ENCODE measurements at regions not wholly inside any gene's neighbourhood (a gene's known extent, or its start where the extent isn't known, plus 50 kb on each side); places are given as distances from the start of the nearest gene placed in this dataset.

GRCh38 chr6:66913657-66914056 lies 1206.6 kb upstream of the EYS start:
- no peaks in the 10 kb centered on the region for H3K36me3 ChIP-seq (ENCODE audit: control insufficient read depth, insufficient read depth, low read length)
- H3K9ac ChIP-seq: no peak overlapping the region
- H3K9me3 ChIP-seq (ENCODE audit: control insufficient read depth, low read length): no peaks in the 10 kb centered on the region
- no peak overlapping the region for H2AFZ ChIP-seq
- H3K79me2 ChIP-seq: no peaks in the 10 kb centered on the region
- no peaks in the 10 kb centered on the region for H3K27me3 ChIP-seq (ENCODE audit: control insufficient read depth, insufficient read depth, low read length)
- no peaks in the 10 kb centered on the region for H3K4me1 ChIP-seq
- TF ChIP-seq CTCF (IDR thresholded peaks at IDR 0.05): no peak
- H3K4me2 ChIP-seq (ENCODE audit: low read length): no peak overlapping the region
- no peak overlapping the region for H3K4me3 ChIP-seq (ENCODE audit: low read depth, low read length)
- no peak overlapping the region for H3K27ac ChIP-seq

GRCh38 chr6:66902457-66902856 lies 1195.4 kb upstream of the EYS start:
- Histone ChIP-seq H3K9ac (no peak overlapping the region), H3K4me3 (ENCODE audit: low read depth, low read length) (no peak overlapping the region), H3K4me1 (no peaks in the 10 kb centered on the region), H3K27me3 (ENCODE audit: control insufficient read depth, insufficient read depth, low read length) (no peaks in the 10 kb centered on the region), H2AFZ (no peak overlapping the region), H3K9me3 (ENCODE audit: control insufficient read depth, low read length) (no peaks in the 10 kb centered on the region), H3K27ac (no peak overlapping the region), H3K4me2 (ENCODE audit: low read length) (no peak overlapping the region), H3K36me3 (ENCODE audit: control insufficient read depth, insufficient read depth, low read length) (no peaks in the 10 kb centered on the region), H3K79me2 (no peaks in the 10 kb centered on the region)
- no peak for TF ChIP-seq CTCF (IDR thresholded peaks at IDR 0.05)

GRCh38 chr6:66900133-66901083 lies 1193.4 kb upstream of the EYS start:
- Histone ChIP-seq H3K4me2 (ENCODE audit: low read length) (no peak overlapping the region), H3K4me3 (ENCODE audit: low read depth, low read length) (no peak overlapping the region), H2AFZ (no peak overlapping the region), H3K9ac (no peak overlapping the region), H3K27ac (no peak overlapping the region), H3K36me3 (ENCODE audit: control insufficient read depth, insufficient read depth, low read length) (no peaks in the 10 kb centered on the region), H3K9me3 (ENCODE audit: control insufficient read depth, low read length) (no peaks in the 10 kb centered on the region), H3K4me1 (no peaks in the 10 kb centered on the region), H3K79me2 (no peaks in the 10 kb centered on the region), H3K27me3 (ENCODE audit: control insufficient read depth, insufficient read depth, low read length) (no peaks in the 10 kb centered on the region)
- no peak for TF ChIP-seq CTCF (IDR thresholded peaks at IDR 0.05)

- no peak for TF ChIP-seq CTCF (IDR thresholded peaks at IDR 0.05)
- H3K9me3 ChIP-seq (ENCODE audit: control insufficient read depth, low read length): no peaks in the 10 kb centered on the region
- no peaks in the 10 kb centered on the region for H3K36me3 ChIP-seq (ENCODE audit: control insufficient read depth, insufficient read depth, low read length)
- H3K4me1 ChIP-seq: no peaks in the 10 kb centered on the region
- no peak overlapping the region for H2AFZ ChIP-seq
- no peaks in the 10 kb centered on the region for H3K79me2 ChIP-seq
- no peak overlapping the region for H3K27ac ChIP-seq
- no peak overlapping the region for H3K4me3 ChIP-seq (ENCODE audit: low read depth, low read length)
- H3K4me2 ChIP-seq (ENCODE audit: low read length): no peak overlapping the region
- no peak overlapping the region for H3K9ac ChIP-seq
- H3K27me3 ChIP-seq (ENCODE audit: control insufficient read depth, insufficient read depth, low read length): no peaks in the 10 kb centered on the region
Observed at GRCh38 chr6:66897576-66897975, 1190.5 kb upstream of the EYS start.

GRCh38 chr6:66896415-66896814 lies 1189.4 kb upstream of the EYS start:
- no peak overlapping the region for H3K27ac ChIP-seq
- H3K9me3 ChIP-seq (ENCODE audit: control insufficient read depth, low read length): no peaks in the 10 kb centered on the region
- no peak overlapping the region for H2AFZ ChIP-seq
- no peaks in the 10 kb centered on the region for H3K4me1 ChIP-seq
- H3K4me3 ChIP-seq (ENCODE audit: low read depth, low read length): no peak overlapping the region
- no peak for TF ChIP-seq CTCF (IDR thresholded peaks at IDR 0.05)
- no peak overlapping the region for H3K4me2 ChIP-seq (ENCODE audit: low read length)
- H3K27me3 ChIP-seq (ENCODE audit: control insufficient read depth, insufficient read depth, low read length): no peaks in the 10 kb centered on the region
- no peaks in the 10 kb centered on the region for H3K36me3 ChIP-seq (ENCODE audit: control insufficient read depth, insufficient read depth, low read length)
- no peaks in the 10 kb centered on the region for H3K79me2 ChIP-seq
- no peak overlapping the region for H3K9ac ChIP-seq
